HCT116 (cell line): ENCODE measurements at regions not wholly inside any gene's neighbourhood (a gene's known extent, or its start where the extent isn't known, plus 50 kb on each side); places are given as distances from the start of the nearest gene placed in this dataset.
A peak's percentile ranks its signal among the peaks of the same experiment; 100 is the strongest.

ENCODE experiments used
- ATAC-seq: fragments of 200-7000 bp; cut with Tn5 transposase; 2 replicates; pipeline ENCODE4 v1.9.1; 2020; ENCODE audit warnings: mild to moderate bottlenecking, moderate library complexity
- BruUV-seq: library from RNA; stranded (reverse); fragments of 400-500 nt; replicated peaks from 2 replicates; lab custom pipeline; 2021; lab: Mats Ljungman, UMichigan
- CTCF ChIA-PET: fragments of 300-600 bp; sonication (Branson Sonifier 250); formaldehyde crosslinking; loops from one replicate; lab custom pipeline; 2021; ENCODE audit warnings: antibody characterized with exemption; lab: Charles Lee
- POLR2A ChIA-PET: fragments of 300-600, 350-600 bp; sonication (Branson Sonifier 250); formaldehyde crosslinking; loops from one replicate; lab custom pipeline; 2021; ENCODE audit warnings: antibody characterized with exemption; lab: Charles Lee
- RAD21 ChIA-PET, 2 experiments: fragments of 300-600 bp; sonication (Branson Sonifier 250); formaldehyde crosslinking; loops; one replicate each; lab custom pipeline; 2023; ENCODE audit warnings: low total read pairs in 2 of 2; ENCODE audit not compliant: uncharacterized antibody in 2 of 2, unreplicated experiment in 2 of 2, low non-redundant PET in 1 of 2; lab: Charles Lee
- DNase-seq: peaks from one replicate; pipeline ENCODE4 v3.0.0-alpha.2; 2010; ENCODE audit warnings: low read depth, low spot score
- H2AFZ ChIP-seq: fragments of 200-600 bp; shearing (Covaris generic), sonication (generic); 2 replicates; pipeline ENCODE4 v1.6.1; 2017; ENCODE audit warnings: low read depth, mixed run types, mixed read lengths, antibody characterized with exemption, low read length; ENCODE audit not compliant: poor library complexity, severe bottlenecking
- H3K27ac ChIP-seq: 2 replicates; pipeline ENCODE4 v1.5.1; 2012; ENCODE audit warnings: low read depth, low read length
- H3K27me3 ChIP-seq: fragments of 200-600 bp; sonication (generic); 2 replicates; pipeline ENCODE4 v1.6.1; 2016; ENCODE audit warnings: mixed run types, low read length, mixed read lengths; ENCODE audit not compliant: insufficient read depth
- H3K36me3 ChIP-seq, 2 experiments: fragments of 200-500 bp in 1 of 2; fragments of 200-600 bp in 1 of 2; sonication (Bioruptor generic) in 1 of 2; sonication (generic) in 1 of 2; 2 replicates each; pipeline versions ENCODE4 v1.5.1 to v1.6.1; 2014 to 2016; ENCODE audit warnings: low read length in 2 of 2, inconsistent platforms in 1 of 2, mixed read lengths in 1 of 2, mixed run types in 1 of 2; ENCODE audit not compliant: insufficient read depth in 2 of 2, control insufficient read depth in 1 of 2
- H3K4me1 ChIP-seq, 2 experiments: fragments of 200-600 bp in 1 of 2; sonication (generic) in 1 of 2; 2 replicates each; pipeline versions ENCODE4 v1.5.1 to v1.6.1; 2012 to 2017; ENCODE audit warnings: low read length in 2 of 2, inconsistent platforms in 1 of 2, mild to moderate bottlenecking in 1 of 2, mixed read lengths in 1 of 2, mixed run types in 1 of 2, moderate library complexity in 1 of 2; ENCODE audit not compliant: insufficient read depth in 2 of 2, control insufficient read depth in 1 of 2
- H3K4me2 ChIP-seq: fragments of 200-600 bp; sonication (generic); 2 replicates; pipeline ENCODE4 v1.6.1; 2017; ENCODE audit warnings: mixed run types, low read length, mixed read lengths
- H3K4me3 ChIP-seq, 2 experiments: fragments of 200-600 bp in 1 of 2; sonication (generic) in 1 of 2; replicated peaks in 1 of 2; 2 replicates each; pipeline ENCODE4 v1.5.1; 2011 to 2016; ENCODE audit warnings: low read length in 2 of 2, control low read depth in 1 of 2, low read depth in 1 of 2, mild to moderate bottlenecking in 1 of 2, mixed read lengths in 1 of 2, mixed run types in 1 of 2
- H3K79me2 ChIP-seq: fragments of 200-600 bp; sonication (generic); 2 replicates; pipeline ENCODE4 v1.6.1; 2017; ENCODE audit warnings: mild to moderate bottlenecking, mixed run types, low read length, moderate library complexity, mixed read lengths; ENCODE audit not compliant: insufficient read depth
- H3K9ac ChIP-seq: fragments of 200-600 bp; sonication (generic); 2 replicates; pipeline ENCODE4 v1.6.1; 2016; ENCODE audit warnings: low read length, mixed read lengths
- H3K9me2 ChIP-seq: fragments of 200-600 bp; sonication (generic), shearing (Covaris generic); 2 replicates; pipeline ENCODE4 v1.6.1; 2017; ENCODE audit warnings: mixed run types, mild to moderate bottlenecking, moderate library complexity; ENCODE audit not compliant: insufficient read depth
- H3K9me3 ChIP-seq, 2 experiments: fragments of 200-500 bp in 1 of 2; fragments of 200-600 bp in 1 of 2; sonication (Bioruptor generic) in 1 of 2; sonication (generic) in 1 of 2; 2 replicates each; pipeline ENCODE4 v1.6.1; 2014 to 2017; ENCODE audit warnings: low read length in 2 of 2, mixed read lengths in 2 of 2, inconsistent platforms in 1 of 2, low read depth in 1 of 2, mild to moderate bottlenecking in 1 of 2, mixed run types in 1 of 2, moderate library complexity in 1 of 2; ENCODE audit not compliant: control insufficient read depth in 1 of 2, insufficient read depth in 1 of 2
- H4K20me1 ChIP-seq: fragments of 200-600 bp; sonication (generic), shearing (Covaris generic); 2 replicates; pipeline ENCODE4 v1.6.1; 2017; ENCODE audit warnings: mixed run types, mild to moderate bottlenecking, moderate library complexity; ENCODE audit not compliant: insufficient read depth
- ATF3 ChIP-seq: IDR thresholded peaks from 2 replicates; pipeline ENCODE4 v1.6.1; 2012
- CBX3 ChIP-seq: IDR thresholded peaks from 2 replicates; pipeline ENCODE4 v1.6.1; 2012; ENCODE audit warnings: low read depth
- CTCF ChIP-seq, 3 experiments: fragments of 200-600 bp in 1 of 3; sonication (generic) in 1 of 3; IDR thresholded peaks in 2 of 3; conservative IDR thresholded peaks in 1 of 3; 2 replicates each; pipeline ENCODE4 v1.5.1; 2012 to 2017; ENCODE audit warnings: low read depth in 2 of 3, low read length in 2 of 3, antibody characterized with exemption in 1 of 3, borderline replicate concordance in 1 of 3, control low read depth in 1 of 3, mild to moderate bottlenecking in 1 of 3, mixed read lengths in 1 of 3, mixed run types in 1 of 3, moderate library complexity in 1 of 3; ENCODE audit not compliant: insufficient read depth in 1 of 3
- ELF1 ChIP-seq: IDR thresholded peaks from 2 replicates; pipeline ENCODE4 v1.6.1; 2012; ENCODE audit warnings: low read depth, borderline replicate concordance
- EZH2 ChIP-seq: fragments of 200-600 bp; sonication (generic); IDR thresholded peaks from 2 replicates; pipeline ENCODE4 v1.6.1; 2017; ENCODE audit warnings: antibody characterized with exemption, mixed run types
- EZH2phosphoT487 ChIP-seq: fragments of 200-600 bp; IDR thresholded peaks from 2 replicates; pipeline ENCODE4 v1.6.1; 2018; ENCODE audit warnings: antibody characterized with exemption, borderline replicate concordance
- JUND ChIP-seq: IDR thresholded peaks from 2 replicates; pipeline ENCODE4 v1.6.1; 2012
- MAX ChIP-seq: IDR thresholded peaks from 2 replicates; pipeline ENCODE4 v1.6.1; 2012
- POLR2AphosphoS5 ChIP-seq: IDR thresholded peaks from 2 replicates; pipeline ENCODE4 v1.6.1; 2011; ENCODE audit warnings: mild to moderate bottlenecking, low read depth, low read length, moderate library complexity
- RAD21 ChIP-seq: IDR thresholded peaks from 2 replicates; pipeline ENCODE4 v1.6.1; 2012; ENCODE audit warnings: low read depth, mild to moderate bottlenecking
- REST ChIP-seq: IDR thresholded peaks from 2 replicates; pipeline ENCODE4 v1.6.1; 2012; ENCODE audit warnings: low read depth
- SIN3A ChIP-seq: IDR thresholded peaks from 2 replicates; pipeline ENCODE4 v1.6.1; 2012; ENCODE audit warnings: low read depth
- SP1 ChIP-seq: IDR thresholded peaks from 2 replicates; pipeline ENCODE4 v1.6.1; 2012; ENCODE audit warnings: low read depth
- TCF7L2 ChIP-seq: IDR thresholded peaks from 2 replicates; pipeline ENCODE4 v1.7.0; 2011; ENCODE audit warnings: borderline replicate concordance, inconsistent platforms; ENCODE audit not compliant: insufficient read depth, insufficient read length; ENCODE audit errors: extremely low read depth
- ZBTB33 ChIP-seq: IDR thresholded peaks from 2 replicates; pipeline ENCODE4 v1.6.1; 2011; ENCODE audit warnings: mild to moderate bottlenecking, low read length, moderate library complexity; ENCODE audit not compliant: insufficient replicate concordance; ENCODE audit errors: extremely low read depth
- ZNF274 ChIP-seq: fragments of 200-500 bp; sonication (Bioruptor generic); IDR thresholded peaks from 2 replicates; pipeline ENCODE4 v1.6.1; 2014; ENCODE audit warnings: mild to moderate bottlenecking, low read depth, low read length, inconsistent platforms
- intact Hi-C: fragments of 100-400 bp; cut with micrococcal nuclease; formaldehyde crosslinking; loops from 2 replicates; pipeline ENCODE4 v1.10.0; 2022

- ChIA-PET POLR2A (interaction anchor here (0.6 to 0.7 kb wide), 2 partner anchors 19 to 30 kb away, joined by 3 read pairs; no protein-coding TSS in a partner anchor), CTCF (no interaction called here)
These were observed 250.9 kb upstream of the RREB1 start for GRCh38 chr6:6856538-6857523.

More at GRCh38 chr6:6856538-6857523, 250.9 kb upstream of the RREB1 start:
- TSS peak; percentile 78 for BruUV-seq
- Histone ChIP-seq H3K9ac (peak overlapping the region; percentile 20; the same call in 1 of the 2 replicates), H3K36me3 (no peaks in the 10 kb centered on the region), H3K4me2 (peak overlapping the region; percentile 62), H3K27me3 (no peaks in the 10 kb centered on the region), H3K4me3 (peak overlapping the region in 1 of 2 experiments; percentile 25; a peak in 1 of 4 replicates), H3K79me2 (no peaks in the 10 kb centered on the region), H3K9me2 (no peaks in the 10 kb centered on the region), H3K9me3 (no peaks in the 10 kb centered on the region), H3K27ac (no peak overlapping the region), H2AFZ (peak overlapping the region; percentile 82), H3K4me1 (peaks cover 10 to 20% of the 10 kb centered on the region in 2 experiments; a peak in 3 of 4 replicates), H4K20me1 (no peaks in the 10 kb centered on the region)
- RAD21 ChIA-PET: no interaction called here
- no peak for TF ChIP-seq ZBTB33
- no peak for TF ChIP-seq RAD21
- no peak for TF ChIP-seq ZNF274
- no peak for TF ChIP-seq EZH2
- TF ChIP-seq ELF1: no peak
- TF ChIP-seq MAX: no peak
- TF ChIP-seq SP1: no peak
- no peak for TF ChIP-seq ATF3
- TF ChIP-seq JUND: no peak
- no peak for TF ChIP-seq CBX3
- TF ChIP-seq POLR2AphosphoS5: no peak
- no peak for TF ChIP-seq SIN3A
- TF ChIP-seq CTCF (IDR thresholded peaks at IDR 0.05 in 2 of 3, conservative IDR thresholded peaks at IDR 0.05 in 1 of 3; ENCODE audit: borderline replicate concordance in 1 of 3, insufficient read depth in 1 of 3, low read depth in 2 of 3, low read length in 2 of 3): no peak
- TF ChIP-seq EZH2phosphoT487: no peak
- no peak for TF ChIP-seq TCF7L2
- TF ChIP-seq REST: no peak
- DNase-seq: no peak
- intact Hi-C loops: no loop called here
- peak; percentile 66 for ATAC-seq
